ENCODE measurements at regions not wholly inside any gene's neighbourhood (a gene's known extent, or its start where the extent isn't known, plus 50 kb on each side); places are given as distances from the start of the nearest gene placed in this dataset.
"Not testable (repeated sequence)": the region's sequence is repeated elsewhere in the genome, so short reads cannot be mapped to it uniquely, and the experiment has no call there.

GRCh38 chr14:105682956-105683570, 156.7 kb downstream of the TMEM121 start:
- ATAC-seq (ENCODE audit: low read depth) (no peak), DNase-seq (peak; percentile 44)
- H3K27ac ChIP-seq (ENCODE audit: low read length in 2 of 2), result peak overlapping the region; percentile 85 to 98
- POLR2A ChIA-PET, result interaction anchor here (0.6 kb wide), 1 partner anchor 41 kb away, joined by 4 read pairs; no protein-coding TSS in a partner anchor
- Mint-ChIP-seq H3K27ac (peak overlapping the region; percentile 97), H3K9me3 (ENCODE audit: insufficient read depth) (no peaks in the 10 kb centered on the region), H3K27me3 (no peaks in the 10 kb centered on the region), H3K4me1 (peaks cover 40% of the 10 kb centered on the region), H3K4me3 (peak overlapping the region; percentile 78)
- CTCF ChIA-PET, result no interaction called here
- no peaks in the 10 kb centered on the region for H3K9me3 ChIP-seq (ENCODE audit: control extremely low read depth in 1 of 3, control insufficient read depth in 2 of 3, insufficient read depth in 1 of 3, low read length in 2 of 3)
- peak overlapping the region; percentile 61 for H3K4me2 ChIP-seq (replicated peaks; ENCODE audit: low read depth, low read length, poor library complexity, severe bottlenecking)
- H4K20me1 ChIP-seq (ENCODE audit: control insufficient read depth, insufficient read depth, low read length, poor library complexity, severe bottlenecking), result no peaks in the 10 kb centered on the region
- intact Hi-C loops (cut with micrococcal nuclease), result loop anchor here (10.0 kb wide), 1 partner anchor 172 kb away; no protein-coding TSS in a partner anchor
- no peak overlapping the region for H3K9ac ChIP-seq (ENCODE audit: low read length)
- no peak overlapping the region for H3K4me3 ChIP-seq (ENCODE audit: control extremely low read depth in 1 of 5, extremely low read depth in 1 of 5, insufficient read depth in 1 of 5, low read depth in 2 of 5, low read length in 4 of 5)
- no peaks in the 10 kb centered on the region for H3K36me3 ChIP-seq (replicated peaks in 1 of 2; ENCODE audit: control extremely low read depth in 1 of 2, control insufficient read depth in 1 of 2, extremely low read depth in 1 of 2, insufficient read depth in 2 of 2, low read length in 1 of 2)
- WGBS (ENCODE audit: insufficient coverage), result 60% methylated on average over 4 of the region's 5 CpGs
- no peaks in the 10 kb centered on the region for H3K27me3 ChIP-seq (replicated peaks in 1 of 4; ENCODE audit: control extremely low read depth in 1 of 4, control insufficient read depth in 3 of 4, insufficient read depth in 4 of 4, low read length in 3 of 4)
- peaks cover 48 to 74% of the 10 kb centered on the region in 2 donors for H3K4me1 ChIP-seq (ENCODE audit: control insufficient read depth in 2 of 2, insufficient read depth in 2 of 2, low read length in 2 of 2)
- peaks cover 33% of the 10 kb centered on the region for H3K79me2 ChIP-seq (ENCODE audit: control insufficient read depth, insufficient read depth, low read length)
- no peak overlapping the region for H2AFZ ChIP-seq (ENCODE audit: insufficient read depth, low read depth, low read length, poor library complexity, severe bottlenecking)
- no peak for TF ChIP-seq EZH2 (IDR thresholded peaks at IDR 0.05; ENCODE audit: borderline replicate concordance, insufficient read depth, low read depth, low read length, poor library complexity, severe bottlenecking)
- no peak for TF ChIP-seq CTCF (IDR thresholded peaks at IDR 0.05)

- peak overlapping the region; percentile 61 for H3K4me2 ChIP-seq (replicated peaks; ENCODE audit: low read depth, low read length, poor library complexity, severe bottlenecking)
- H3K4me3 ChIP-seq (ENCODE audit: control extremely low read depth in 1 of 5, extremely low read depth in 1 of 5, insufficient read depth in 1 of 5, low read depth in 2 of 5, low read length in 4 of 5); H3K9me3 Mint-ChIP-seq (ENCODE audit: insufficient read depth); DNase-seq; CTCF ChIA-PET; H3K27me3 Mint-ChIP-seq; H3K9ac ChIP-seq (ENCODE audit: low read length); ATAC-seq (ENCODE audit: low read depth); H4K20me1 ChIP-seq (ENCODE audit: control insufficient read depth, insufficient read depth, low read length, poor library complexity, severe bottlenecking); H3K27me3 ChIP-seq (replicated peaks in 1 of 4; ENCODE audit: control extremely low read depth in 1 of 4, control insufficient read depth in 3 of 4, insufficient read depth in 4 of 4, low read length in 3 of 4); H2AFZ ChIP-seq (ENCODE audit: insufficient read depth, low read depth, low read length, poor library complexity, severe bottlenecking); H3K9me3 ChIP-seq (ENCODE audit: control extremely low read depth in 1 of 3, control insufficient read depth in 2 of 3, insufficient read depth in 1 of 3, low read length in 2 of 3); H3K36me3 ChIP-seq (replicated peaks in 1 of 2; ENCODE audit: control extremely low read depth in 1 of 2, control insufficient read depth in 1 of 2, extremely low read depth in 1 of 2, insufficient read depth in 2 of 2, low read length in 1 of 2); POLR2A ChIA-PET: not testable (repeated sequence)
- peaks cover 51 to 74% of the 10 kb centered on the region in 2 donors for H3K4me1 ChIP-seq (ENCODE audit: control insufficient read depth in 2 of 2, insufficient read depth in 2 of 2, low read length in 2 of 2)
- peak overlapping the region; percentile 85 to 98 for H3K27ac ChIP-seq (ENCODE audit: low read length in 2 of 2)
- peaks cover 42% of the 10 kb centered on the region for H3K4me1 Mint-ChIP-seq
- peak overlapping the region; percentile 49 for H3K4me3 Mint-ChIP-seq
- peak overlapping the region; percentile 87 for H3K27ac Mint-ChIP-seq
- H3K79me2 ChIP-seq (ENCODE audit: control insufficient read depth, insufficient read depth, low read length), result peaks cover 35% of the 10 kb centered on the region
- intact Hi-C loops (cut with micrococcal nuclease), result loop anchor here (10.0 kb wide), 1 partner anchor 171 kb away; no protein-coding TSS in a partner anchor
- no CpG with 5 or more reads among the region's 14 CpGs for WGBS (ENCODE audit: insufficient coverage)
Observed at GRCh38 chr14:105684056-105684455, 157.7 kb downstream of the TMEM121 start.

- intact Hi-C loops (cut with micrococcal nuclease), result loop anchor here (10.0 kb wide), 1 partner anchor 170 kb away; no protein-coding TSS in a partner anchor
- Mint-ChIP-seq H3K27ac (peak overlapping the region; percentile 97), H3K4me1 (peaks cover 45% of the 10 kb centered on the region), H3K4me3 (peak overlapping the region; percentile 66)
- Histone ChIP-seq H3K79me2 (ENCODE audit: control insufficient read depth, insufficient read depth, low read length) (peaks cover 39% of the 10 kb centered on the region), H3K27ac (ENCODE audit: low read length in 2 of 2) (peak overlapping the region; percentile 88 to 98), H3K4me2 (replicated peaks; ENCODE audit: low read depth, low read length, poor library complexity, severe bottlenecking) (peak overlapping the region; percentile 40), H3K4me1 (ENCODE audit: control insufficient read depth in 2 of 2, insufficient read depth in 2 of 2, low read length in 2 of 2) (peaks cover 55 to 73% of the 10 kb centered on the region in 2 donors)
- WGBS (ENCODE audit: insufficient coverage), result 81% methylated on average over 5 of the region's 8 CpGs
- H3K4me3 ChIP-seq (ENCODE audit: control extremely low read depth in 1 of 5, extremely low read depth in 1 of 5, insufficient read depth in 1 of 5, low read depth in 2 of 5, low read length in 4 of 5); H3K27me3 ChIP-seq (replicated peaks in 1 of 4; ENCODE audit: control extremely low read depth in 1 of 4, control insufficient read depth in 3 of 4, insufficient read depth in 4 of 4, low read length in 3 of 4); H2AFZ ChIP-seq (ENCODE audit: insufficient read depth, low read depth, low read length, poor library complexity, severe bottlenecking); POLR2A ChIA-PET; H3K9ac ChIP-seq (ENCODE audit: low read length); ATAC-seq (ENCODE audit: low read depth); H3K27me3 Mint-ChIP-seq; H3K9me3 ChIP-seq (ENCODE audit: control extremely low read depth in 1 of 3, control insufficient read depth in 2 of 3, insufficient read depth in 1 of 3, low read length in 2 of 3); CTCF ChIA-PET; H3K36me3 ChIP-seq (replicated peaks in 1 of 2; ENCODE audit: control extremely low read depth in 1 of 2, control insufficient read depth in 1 of 2, extremely low read depth in 1 of 2, insufficient read depth in 2 of 2, low read length in 1 of 2); H4K20me1 ChIP-seq (ENCODE audit: control insufficient read depth, insufficient read depth, low read length, poor library complexity, severe bottlenecking); H3K9me3 Mint-ChIP-seq (ENCODE audit: insufficient read depth): not testable (repeated sequence)
- peak; percentile 55 for DNase-seq
Observed at GRCh38 chr14:105684597-105684996, 158.2 kb downstream of the TMEM121 start.
